A549 (cell line): ENCODE measurements at regions not wholly inside any gene's neighbourhood (a gene's known extent, or its start where the extent isn't known, plus 50 kb on each side); places are given as distances from the start of the nearest gene placed in this dataset.

Experiments
- ATAC-seq, 2 experiments: fragments of 200-7000 bp in 1 of 2; fragments of >200 bp in 1 of 2; cut with Nextera tagmentation in 1 of 2; cut with Tn5 transposase in 1 of 2; 3 replicates each; pipeline versions ENCODE4 v1.8.0 to v1.9.1; 2018 to 2020; ENCODE audit warnings: mild to moderate bottlenecking in 1 of 2, moderate library complexity in 1 of 2
- CTCF ChIA-PET: fragments of 300-600 bp; sonication (Branson Sonifier 250); formaldehyde crosslinking; extraction: SDS; loops from one replicate; lab custom pipeline; 2021; ENCODE audit warnings: antibody characterized with exemption, inconsistent platforms; lab: Yijun Ruan, JAX
- POLR2A ChIA-PET: fragments of 350-600 bp; formaldehyde crosslinking; extraction: SDS; loops from one replicate; lab custom pipeline; 2021; ENCODE audit warnings: antibody characterized with exemption, inconsistent platforms; lab: Yijun Ruan, JAX
- DNase-seq, 2 experiments: peaks; one replicate each; pipeline versions ENCODE4 v3.0.0 to v3.0.0-alpha.2; 2011 to 2016; ENCODE audit warnings: low read depth in 1 of 2, low spot score in 1 of 2
- FAIRE-seq: peaks from 2 replicates; lab custom pipeline; 2011; peaks lifted over from hg19 to GRCh38; lab: Jason Lieb, UNC
- H3K27ac ChIP-seq, 2 experiments: fragments of >200 bp; sonication (Bioruptor Twin); formaldehyde crosslinking; 3 replicates each; pipeline ENCODE4 v1.5.1; 2016 to 2017
- H3K4me1 ChIP-seq: fragments of >200 bp; sonication (Bioruptor Twin); formaldehyde crosslinking; 3 replicates; pipeline ENCODE4 v1.6.1; 2016
- H3K4me2 ChIP-seq: fragments of >200 bp; sonication (Bioruptor Twin); formaldehyde crosslinking; 3 replicates; pipeline ENCODE4 v1.6.1; 2016
- H3K4me3 ChIP-seq: fragments of >200 bp; sonication (Bioruptor Twin); formaldehyde crosslinking; 3 replicates; pipeline ENCODE4 v1.5.1; 2016
- H3K9me3 ChIP-seq: fragments of >200 bp; sonication (Bioruptor Twin); formaldehyde crosslinking; 3 replicates; pipeline ENCODE4 v1.6.1; 2016
- BHLHE40 ChIP-seq: IDR thresholded peaks from 2 replicates; pipeline ENCODE4 v1.6.1; 2012; ENCODE audit warnings: low read depth, low read length, inconsistent platforms
- CBX8 ChIP-seq: fragments of 200-600 bp; sonication (generic); IDR thresholded peaks from 2 replicates; pipeline ENCODE4 v1.6.1; 2016
- CHD4 ChIP-seq: fragments of 200-600 bp; sonication (generic); IDR thresholded peaks from 2 replicates; pipeline ENCODE4 v1.6.1; 2016; ENCODE audit warnings: antibody characterized with exemption, mild to moderate bottlenecking, borderline replicate concordance
- EHF ChIP-seq: fragments of 250-450 bp; sonication (Bioruptor Pico); IDR thresholded peaks from 2 replicates; pipeline ENCODE4 v1.5.0; 2020; ENCODE audit warnings: mild to moderate bottlenecking
- ESRRA ChIP-seq: fragments of 150-350 bp; IDR thresholded peaks from 2 replicates; pipeline ENCODE4 v1.6.1; 2014; ENCODE audit warnings: mild to moderate bottlenecking, low read length, borderline replicate concordance
- FOSB ChIP-seq: fragments of 250-450 bp; sonication (Bioruptor Pico); IDR thresholded peaks from 2 replicates; pipeline ENCODE4 v1.5.0; 2020; ENCODE audit warnings: mild to moderate bottlenecking, moderate library complexity
- FOSL2 ChIP-seq, 2 experiments: fragments of 450-650 bp in 1 of 2; fragments of >200 bp in 1 of 2; sonication (Bioruptor Twin) in 1 of 2; formaldehyde crosslinking; IDR thresholded peaks; 2 replicates each; pipeline versions ENCODE4 v1.5.0 to v1.6.1; 2016 to 2020; ENCODE audit warnings: mild to moderate bottlenecking in 1 of 2, moderate library complexity in 1 of 2
- HEYL ChIP-seq: fragments of 250-450 bp; sonication (Bioruptor Pico); IDR thresholded peaks from 2 replicates; pipeline ENCODE4 v1.8.0; 2021; ENCODE audit warnings: mild to moderate bottlenecking, moderate library complexity
- HMGXB4 ChIP-seq: fragments of 250-450 bp; sonication (Bioruptor Pico); IDR thresholded peaks from 2 replicates; pipeline ENCODE4 v1.5.0; 2021; ENCODE audit warnings: mild to moderate bottlenecking, moderate library complexity, borderline replicate concordance
- HOXA7 ChIP-seq: fragments of 250-450 bp; sonication (Bioruptor Pico); IDR thresholded peaks from 2 replicates; pipeline ENCODE4 v1.5.0; 2020; ENCODE audit warnings: mild to moderate bottlenecking, moderate library complexity
- KDM1A ChIP-seq: fragments of 200-600 bp; sonication (generic); IDR thresholded peaks from 2 replicates; pipeline ENCODE4 v1.6.1; 2016; ENCODE audit warnings: low read depth, mild to moderate bottlenecking
- MAFK ChIP-seq: fragments of 450-650 bp; IDR thresholded peaks from 2 replicates; pipeline ENCODE4 v1.6.1; 2014; ENCODE audit not compliant: partially characterized antibody
- MYC ChIP-seq: IDR thresholded peaks from 2 replicates; pipeline ENCODE4 v1.6.1; 2012; ENCODE audit warnings: mild to moderate bottlenecking, inconsistent platforms, low read length, improper control_type of control experiment, borderline replicate concordance
- NFE2L2 ChIP-seq: fragments of 150-350 bp; conservative IDR thresholded peaks from 2 replicates; pipeline ENCODE4 v1.6.1; 2014; ENCODE audit warnings: low read length
- NPAS2 ChIP-seq: fragments of 250-450 bp; sonication (Bioruptor Pico); IDR thresholded peaks from 2 replicates; pipeline ENCODE4 v1.8.0; 2022; ENCODE audit warnings: mild to moderate bottlenecking, moderate library complexity, borderline replicate concordance
- NR3C1 ChIP-seq: fragments of >200 bp; sonication (Bioruptor Twin); formaldehyde crosslinking; IDR thresholded peaks from 3 replicates; pipeline ENCODE4 v1.6.1; 2017
- PHF8 ChIP-seq: fragments of 200-600 bp; sonication (generic); IDR thresholded peaks from 2 replicates; pipeline ENCODE4 v1.6.1; 2016; ENCODE audit warnings: low read depth, mild to moderate bottlenecking, antibody characterized with exemption, moderate library complexity, borderline replicate concordance
- SREBF2 ChIP-seq: fragments of 450-650 bp; IDR thresholded peaks from 2 replicates; pipeline ENCODE4 v1.6.1; 2014; ENCODE audit warnings: mild to moderate bottlenecking, moderate library complexity
- ZC3H11A ChIP-seq: fragments of 450-650 bp; IDR thresholded peaks from 2 replicates; pipeline ENCODE4 v1.6.1; 2014; ENCODE audit warnings: antibody characterized with exemption, mild to moderate bottlenecking
- ZFP36 ChIP-seq: fragments of 450-650 bp; IDR thresholded peaks from 2 replicates; pipeline ENCODE4 v1.6.1; 2014; ENCODE audit warnings: borderline replicate concordance; ENCODE audit not compliant: partially characterized antibody
- ZNF302 ChIP-seq: fragments of 250-450 bp; sonication (Bioruptor Pico); IDR thresholded peaks from 2 replicates; pipeline ENCODE4 v1.9.0; 2021; ENCODE audit warnings: inconsistent platforms, mild to moderate bottlenecking, moderate library complexity
- WGBS: methylation state at CpG from one replicate; pipeline ENCODE4 v1.1.6; 2017; ENCODE audit errors: missing lambda C conversion rate; 5-methylcytosine and 5-hydroxymethylcytosine counted together
- TF ChIP-seq, protein P1 (sequence below): fragments of 250-450 bp; sonication (Bioruptor Pico); IDR thresholded peaks from 2 replicates; pipeline ENCODE4 v1.5.0; 2020; ENCODE audit warnings: low read depth, mild to moderate bottlenecking, moderate library complexity
- TF ChIP-seq, protein P2 (sequence below): IDR thresholded peaks from 2 replicates; pipeline ENCODE4 v1.6.1; 2012
- TF ChIP-seq, protein P3 (sequence below): fragments of 450-650 bp; IDR thresholded peaks from 2 replicates; pipeline ENCODE4 v1.6.1; 2014; ENCODE audit warnings: antibody characterized with exemption
- TF ChIP-seq, protein P4 (sequence below): IDR thresholded peaks from 2 replicates; pipeline ENCODE4 v1.6.1; 2012; ENCODE audit warnings: low read depth, borderline replicate concordance

- TF ChIP-seq ESRRA (no peak), SREBF2 (no peak), ZNF302 (CRISPR knock-in tag) (no peak), FOSB (no peak), ZFP36 (no peak), NFE2L2 (no peak), NPAS2 (CRISPR knock-in tag) (no peak), HMGXB4 (CRISPR knock-in tag) (no peak), MYC (no peak), EHF (CRISPR knock-in tag) (no peak), ZC3H11A (no peak), CBX8 (no peak), MAFK (no peak)
- TF ChIP-seq, protein P1, sequence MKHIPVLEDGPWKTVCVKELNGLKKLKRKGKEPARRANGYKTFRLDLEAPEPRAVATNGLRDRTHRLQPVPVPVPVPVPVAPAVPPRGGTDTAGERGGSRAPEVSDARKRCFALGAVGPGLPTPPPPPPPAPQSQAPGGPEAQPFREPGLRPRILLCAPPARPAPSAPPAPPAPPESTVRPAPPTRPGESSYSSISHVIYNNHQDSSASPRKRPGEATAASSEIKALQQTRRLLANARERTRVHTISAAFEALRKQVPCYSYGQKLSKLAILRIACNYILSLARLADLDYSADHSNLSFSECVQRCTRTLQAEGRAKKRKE (CRISPR knock-in tag) = no peak
- TF ChIP-seq, protein P2, sequence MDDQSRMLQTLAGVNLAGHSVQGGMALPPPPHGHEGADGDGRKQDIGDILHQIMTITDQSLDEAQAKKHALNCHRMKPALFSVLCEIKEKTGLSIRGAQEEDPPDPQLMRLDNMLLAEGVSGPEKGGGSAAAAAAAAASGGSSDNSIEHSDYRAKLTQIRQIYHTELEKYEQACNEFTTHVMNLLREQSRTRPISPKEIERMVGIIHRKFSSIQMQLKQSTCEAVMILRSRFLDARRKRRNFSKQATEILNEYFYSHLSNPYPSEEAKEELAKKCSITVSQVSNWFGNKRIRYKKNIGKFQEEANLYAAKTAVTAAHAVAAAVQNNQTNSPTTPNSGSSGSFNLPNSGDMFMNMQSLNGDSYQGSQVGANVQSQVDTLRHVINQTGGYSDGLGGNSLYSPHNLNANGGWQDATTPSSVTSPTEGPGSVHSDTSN = no peak
- TF ChIP-seq, protein P3, sequence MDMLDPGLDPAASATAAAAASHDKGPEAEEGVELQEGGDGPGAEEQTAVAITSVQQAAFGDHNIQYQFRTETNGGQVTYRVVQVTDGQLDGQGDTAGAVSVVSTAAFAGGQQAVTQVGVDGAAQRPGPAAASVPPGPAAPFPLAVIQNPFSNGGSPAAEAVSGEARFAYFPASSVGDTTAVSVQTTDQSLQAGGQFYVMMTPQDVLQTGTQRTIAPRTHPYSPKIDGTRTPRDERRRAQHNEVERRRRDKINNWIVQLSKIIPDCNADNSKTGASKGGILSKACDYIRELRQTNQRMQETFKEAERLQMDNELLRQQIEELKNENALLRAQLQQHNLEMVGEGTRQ = no peak
- Histone ChIP-seq H3K4me2 (no peak overlapping the region), H3K27ac (no peak overlapping the region), H3K9me3 (no peaks in the 10 kb centered on the region), H3K4me3 (no peak overlapping the region), H3K4me1 (no peaks in the 10 kb centered on the region)
- FAIRE-seq (no peak), DNase-seq (no peak), ATAC-seq (no peak)
- CTCF ChIA-PET = interaction anchor here (0.8 to 1.4 kb wide), 2 partner anchors 202 to 845 kb away, joined by 3 read pairs; no protein-coding TSS in a partner anchor
- WGBS = 38% methylated on average over 5 of the region's 5 CpGs
- POLR2A ChIA-PET = no interaction called here
These were observed 167.3 kb upstream of the RORA start for GRCh38 chr15:61396235-61396919.

- ChIA-PET CTCF (interaction anchor here (1.0 to 1.2 kb wide), 4 partner anchors 9 to 271 kb away, joined by 3 read pairs; no protein-coding TSS in a partner anchor), POLR2A (no interaction called here)
- 7% methylated on average over 3 of the region's 3 CpGs for WGBS
- Histone ChIP-seq H3K4me2 (no peak overlapping the region), H3K4me3 (no peak overlapping the region), H3K4me1 (no peaks in the 10 kb centered on the region), H3K27ac (no peak overlapping the region), H3K9me3 (no peaks in the 10 kb centered on the region)
- DNase-seq (no peak), FAIRE-seq (no peak), ATAC-seq (no peak)
- TF ChIP-seq, protein P1 (CRISPR knock-in tag) = no peak
- TF ChIP-seq HEYL (CRISPR knock-in tag) (no peak), FOSB (no peak), NPAS2 (CRISPR knock-in tag) (no peak), HOXA7 (no peak), BHLHE40 (no peak), CHD4 (no peak), PHF8 (no peak), NR3C1 (no peak), SREBF2 (no peak), KDM1A (no peak), FOSL2 (IDR thresholded peaks at IDR 0.05) (no peak), FOSL2 (CRISPR knock-in tag; IDR thresholded peaks at IDR 0.05) (no peak)
- TF ChIP-seq, protein P4, sequence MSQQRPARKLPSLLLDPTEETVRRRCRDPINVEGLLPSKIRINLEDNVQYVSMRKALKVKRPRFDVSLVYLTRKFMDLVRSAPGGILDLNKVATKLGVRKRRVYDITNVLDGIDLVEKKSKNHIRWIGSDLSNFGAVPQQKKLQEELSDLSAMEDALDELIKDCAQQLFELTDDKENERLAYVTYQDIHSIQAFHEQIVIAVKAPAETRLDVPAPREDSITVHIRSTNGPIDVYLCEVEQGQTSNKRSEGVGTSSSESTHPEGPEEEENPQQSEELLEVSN = no peak
- TF ChIP-seq, protein P2 = no peak
These were observed 164.8 kb upstream of the RORA start for GRCh38 chr15:61393949-61394348.
